Activated naive CD8-positive, alpha-beta T cell treated with anti-CD3 and anti-CD28 coated beads, Interleukin-2, amount 10 ng/mL, durations not matched to agents 7 days and 5 days (primary cell): ENCODE measurements at regions not wholly inside any gene's neighbourhood (a gene's known extent, or its start where the extent isn't known, plus 50 kb on each side); places are given as distances from the start of the nearest gene placed in this dataset.

ENCODE experiments used
- ATAC-seq: fragments of 150-1000 bp; cut with Tn5 transposase; one replicate; pipeline ENCODE4 v1.10.0; 2021; ENCODE audit warnings: low read depth, moderate library complexity
- POLR2A ChIA-PET: fragments of 350-600 bp; sonication (Branson Sonifier 250); formaldehyde crosslinking; loops from one replicate; lab custom pipeline; 2021; ENCODE audit warnings: antibody characterized with exemption; lab: Charles Lee
- DNase-seq: peaks from one replicate; pipeline ENCODE4 v3.0.0; 2021
- H3K27ac Mint-ChIP-seq: one replicate; pipeline ENCODE4 v1.8.0; 2022; ENCODE audit warnings: mild to moderate bottlenecking, mixed read lengths
- H3K27me3 Mint-ChIP-seq: one replicate; pipeline ENCODE4 v1.8.0; 2022; ENCODE audit warnings: mild to moderate bottlenecking, moderate library complexity, mixed read lengths
- H3K36me3 Mint-ChIP-seq: one replicate; pipeline ENCODE4 v1.8.0; 2021; ENCODE audit warnings: mild to moderate bottlenecking, mixed read lengths
- H3K4me1 Mint-ChIP-seq: one replicate; pipeline ENCODE4 v1.8.0; 2021; ENCODE audit warnings: mixed read lengths
- H3K4me3 Mint-ChIP-seq: one replicate; pipeline ENCODE4 v1.8.0; 2022; ENCODE audit warnings: mild to moderate bottlenecking, moderate library complexity, mixed read lengths
- H3K9me3 Mint-ChIP-seq: one replicate; pipeline ENCODE4 v1.8.0; 2021; ENCODE audit warnings: mixed read lengths

GRCh38 chr18:71471963-71472725, 1072.0 kb downstream of the CBLN2 start:
- Mint-ChIP-seq H3K9me3 (no peaks in the 10 kb centered on the region), H3K4me3 (no peak overlapping the region), H3K27ac (no peak overlapping the region), H3K4me1 (no peaks in the 10 kb centered on the region), H3K27me3 (no peaks in the 10 kb centered on the region), H3K36me3 (no peaks in the 10 kb centered on the region)
- DNase-seq (no peak), ATAC-seq (no peak)
- POLR2A ChIA-PET, result no interaction called here

- no peaks in the 10 kb centered on the region for H3K9me3 Mint-ChIP-seq
- H3K4me1 Mint-ChIP-seq, result no peaks in the 10 kb centered on the region
- H3K36me3 Mint-ChIP-seq, result no peaks in the 10 kb centered on the region
- DNase-seq (no peak), ATAC-seq (no peak)
- no peak overlapping the region for H3K27ac Mint-ChIP-seq
- peaks cover 2% of the 10 kb centered on the region for H3K27me3 Mint-ChIP-seq
- no peak overlapping the region for H3K4me3 Mint-ChIP-seq
- POLR2A ChIA-PET, result no interaction called here
Observed at GRCh38 chr18:71456206-71456605, 1087.9 kb downstream of the CBLN2 start.

- Mint-ChIP-seq H3K27me3 (peaks cover 2% of the 10 kb centered on the region), H3K9me3 (no peaks in the 10 kb centered on the region), H3K4me1 (no peaks in the 10 kb centered on the region), H3K36me3 (no peaks in the 10 kb centered on the region), H3K4me3 (no peak overlapping the region), H3K27ac (no peak overlapping the region)
- DNase-seq (no peak), ATAC-seq (no peak)
- POLR2A ChIA-PET, result no interaction called here
Observed at GRCh38 chr18:71450257-71450656, 1093.9 kb downstream of the CBLN2 start.

GRCh38 chr18:71443706-71444480, 1100.2 kb downstream of the CBLN2 start:
- ATAC-seq (no peak), DNase-seq (no peak)
- Mint-ChIP-seq H3K27ac (no peak overlapping the region), H3K27me3 (no peaks in the 10 kb centered on the region), H3K4me3 (no peak overlapping the region), H3K9me3 (peaks cover 1% of the 10 kb centered on the region), H3K36me3 (no peaks in the 10 kb centered on the region), H3K4me1 (no peaks in the 10 kb centered on the region)
- POLR2A ChIA-PET, result no interaction called here

- H3K9me3 Mint-ChIP-seq, result peaks cover 1% of the 10 kb centered on the region
- POLR2A ChIA-PET, result no interaction called here
- H3K4me1 Mint-ChIP-seq, result no peaks in the 10 kb centered on the region
- no peak for ATAC-seq
- H3K27ac Mint-ChIP-seq, result no peak overlapping the region
- no peak for DNase-seq
- no peak overlapping the region for H3K4me3 Mint-ChIP-seq
- no peaks in the 10 kb centered on the region for H3K36me3 Mint-ChIP-seq
- no peaks in the 10 kb centered on the region for H3K27me3 Mint-ChIP-seq
Observed at GRCh38 chr18:71442731-71443141, 1101.4 kb downstream of the CBLN2 start.

GRCh38 chr18:71441156-71441555, 1103.0 kb downstream of the CBLN2 start:
- POLR2A ChIA-PET, result no interaction called here
- H3K36me3 Mint-ChIP-seq, result no peaks in the 10 kb centered on the region
- no peaks in the 10 kb centered on the region for H3K27me3 Mint-ChIP-seq
- H3K9me3 Mint-ChIP-seq, result peaks cover 1% of the 10 kb centered on the region
- H3K4me1 Mint-ChIP-seq, result no peaks in the 10 kb centered on the region
- no peak for DNase-seq
- H3K4me3 Mint-ChIP-seq, result no peak overlapping the region
- no peak for ATAC-seq
- H3K27ac Mint-ChIP-seq, result no peak overlapping the region

- no peaks in the 10 kb centered on the region for H3K9me3 Mint-ChIP-seq
- no peaks in the 10 kb centered on the region for H3K4me1 Mint-ChIP-seq
- DNase-seq, result no peak
- no peak for ATAC-seq
- no peak overlapping the region for H3K4me3 Mint-ChIP-seq
- no peaks in the 10 kb centered on the region for H3K36me3 Mint-ChIP-seq
- H3K27me3 Mint-ChIP-seq, result no peaks in the 10 kb centered on the region
- H3K27ac Mint-ChIP-seq, result no peak overlapping the region
- POLR2A ChIA-PET, result no interaction called here
Observed at GRCh38 chr18:71437511-71437910, 1106.6 kb downstream of the CBLN2 start.

GRCh38 chr18:71433373-71433772, 1110.8 kb downstream of the CBLN2 start:
- Mint-ChIP-seq H3K9me3 (no peaks in the 10 kb centered on the region), H3K4me3 (no peak overlapping the region), H3K27ac (no peak overlapping the region), H3K27me3 (no peaks in the 10 kb centered on the region), H3K4me1 (no peaks in the 10 kb centered on the region), H3K36me3 (no peaks in the 10 kb centered on the region)
- POLR2A ChIA-PET, result no interaction called here
- DNase-seq (no peak), ATAC-seq (no peak)

- H3K4me3 Mint-ChIP-seq, result no peak overlapping the region
- H3K27ac Mint-ChIP-seq, result no peak overlapping the region
- no peaks in the 10 kb centered on the region for H3K9me3 Mint-ChIP-seq
- ATAC-seq (no peak), DNase-seq (no peak)
- POLR2A ChIA-PET, result no interaction called here
- H3K36me3 Mint-ChIP-seq, result no peaks in the 10 kb centered on the region
- no peaks in the 10 kb centered on the region for H3K4me1 Mint-ChIP-seq
- H3K27me3 Mint-ChIP-seq, result no peaks in the 10 kb centered on the region
Observed at GRCh38 chr18:71431689-71432088, 1112.5 kb downstream of the CBLN2 start.

GRCh38 chr18:71431171-71431570, 1113.0 kb downstream of the CBLN2 start:
- ATAC-seq (no peak), DNase-seq (no peak)
- POLR2A ChIA-PET, result no interaction called here
- Mint-ChIP-seq H3K27ac (no peak overlapping the region), H3K27me3 (no peaks in the 10 kb centered on the region), H3K4me3 (no peak overlapping the region), H3K36me3 (no peaks in the 10 kb centered on the region), H3K4me1 (no peaks in the 10 kb centered on the region), H3K9me3 (no peaks in the 10 kb centered on the region)

- no peak overlapping the region for H3K27ac Mint-ChIP-seq
- POLR2A ChIA-PET, result no interaction called here
- no peaks in the 10 kb centered on the region for H3K9me3 Mint-ChIP-seq
- H3K4me1 Mint-ChIP-seq, result no peaks in the 10 kb centered on the region
- no peak overlapping the region for H3K4me3 Mint-ChIP-seq
- DNase-seq (no peak), ATAC-seq (no peak)
- no peaks in the 10 kb centered on the region for H3K36me3 Mint-ChIP-seq
- H3K27me3 Mint-ChIP-seq, result no peaks in the 10 kb centered on the region
Observed at GRCh38 chr18:71426441-71426840, 1117.7 kb downstream of the CBLN2 start.

GRCh38 chr18:71405169-71405809, 1116.4 kb downstream of the SOCS6 start:
- Mint-ChIP-seq H3K9me3 (no peaks in the 10 kb centered on the region), H3K27ac (no peak overlapping the region), H3K4me1 (no peaks in the 10 kb centered on the region), H3K36me3 (no peaks in the 10 kb centered on the region), H3K4me3 (no peak overlapping the region), H3K27me3 (no peaks in the 10 kb centered on the region)
- POLR2A ChIA-PET, result no interaction called here
- no peak for ATAC-seq
- no peak for DNase-seq

- Mint-ChIP-seq H3K9me3 (no peaks in the 10 kb centered on the region), H3K36me3 (no peaks in the 10 kb centered on the region), H3K4me1 (no peaks in the 10 kb centered on the region), H3K27ac (no peak overlapping the region), H3K4me3 (no peak overlapping the region), H3K27me3 (no peaks in the 10 kb centered on the region)
- ATAC-seq (no peak), DNase-seq (no peak)
- POLR2A ChIA-PET, result no interaction called here
Observed at GRCh38 chr18:71403501-71403900, 1114.7 kb downstream of the SOCS6 start.

GRCh38 chr18:71398531-71398930, 1109.7 kb downstream of the SOCS6 start:
- no peak overlapping the region for H3K4me3 Mint-ChIP-seq
- no peak for DNase-seq
- no peaks in the 10 kb centered on the region for H3K36me3 Mint-ChIP-seq
- POLR2A ChIA-PET, result no interaction called here
- H3K27ac Mint-ChIP-seq, result no peak overlapping the region
- H3K27me3 Mint-ChIP-seq, result no peaks in the 10 kb centered on the region
- H3K9me3 Mint-ChIP-seq, result no peaks in the 10 kb centered on the region
- ATAC-seq, result no peak
- no peaks in the 10 kb centered on the region for H3K4me1 Mint-ChIP-seq
